GM12878 (cell line): ENCODE measurements at regions not wholly inside any gene's neighbourhood (a gene's known extent, or its start where the extent isn't known, plus 50 kb on each side); places are given as distances from the start of the nearest gene placed in this dataset.

Experiments
- ATAC-seq: fragments of 200-7000 bp; cut with Tn5 transposase; 3 replicates; pipeline ENCODE4 v1.9.1; 2020; ENCODE audit warnings: mild to moderate bottlenecking, moderate library complexity
- BruUV-seq: library from RNA; stranded (reverse); fragments of 400-500 nt; replicated peaks from 2 replicates; lab custom pipeline; 2021; lab: Mats Ljungman, UMichigan
- CTCF ChIA-PET: fragments of 300-600 bp; sonication (Branson Sonifier 250); formaldehyde crosslinking; extraction: SDS; loops from one replicate; lab custom pipeline; 2021; ENCODE audit warnings: inconsistent platforms; lab: Yijun Ruan, JAX
- POLR2A ChIA-PET: fragments of 350-600 bp; formaldehyde crosslinking; extraction: SDS; loops from one replicate; lab custom pipeline; 2021; ENCODE audit warnings: inconsistent platforms; lab: Charles Lee
- RAD21 ChIA-PET: fragments of 300-600 bp; sonication (Branson Sonifier 250); formaldehyde crosslinking; loops from one replicate; lab custom pipeline; 2023; ENCODE audit warnings: antibody characterized with exemption; ENCODE audit not compliant: unreplicated experiment; lab: Charles Lee
- SMC1A ChIA-PET: fragments of 300-600 bp; sonication (Branson Sonifier 250); formaldehyde crosslinking; loops from one replicate; lab custom pipeline; 2023; ENCODE audit not compliant: unreplicated experiment, uncharacterized antibody; lab: Charles Lee
- DNase-seq: peaks from one replicate; pipeline ENCODE4 v3.0.0-alpha.2; 2011; ENCODE audit warnings: low read depth, low spot score
- FAIRE-seq: peaks from 3 replicates; lab custom pipeline; 2011; peaks lifted over from hg19 to GRCh38; lab: Jason Lieb, UNC
- H2AFZ ChIP-seq: 2 replicates; pipeline ENCODE4 v1.6.0; 2011; ENCODE audit warnings: low read depth, low read length, control low read depth; ENCODE audit not compliant: control insufficient read depth
- H3K27ac ChIP-seq: 2 replicates; pipeline ENCODE4 v1.5.1; 2011; ENCODE audit warnings: control low read depth; ENCODE audit not compliant: control insufficient read depth, insufficient read depth
- H3K27me3 ChIP-seq, 2 experiments: replicated peaks in 1 of 2; 2 replicates each; pipeline versions ENCODE4 v1.6.0 to v1.6.1; 2011; ENCODE audit warnings: low read length in 1 of 2; ENCODE audit not compliant: control insufficient read depth in 2 of 2, insufficient read depth in 2 of 2
- H3K36me3 ChIP-seq, 2 experiments: 2 replicates each; pipeline ENCODE4 v1.5.1; 2011; ENCODE audit warnings: low read length in 1 of 2; ENCODE audit not compliant: control insufficient read depth in 2 of 2, insufficient read depth in 2 of 2
- H3K4me1 ChIP-seq: 2 replicates; pipeline ENCODE4 v1.6.1; 2011; ENCODE audit warnings: mild to moderate bottlenecking, low read length, moderate library complexity, mixed read lengths; ENCODE audit not compliant: control insufficient read depth, insufficient read depth
- H3K4me2 ChIP-seq: 2 replicates; pipeline ENCODE4 v1.6.0; 2011; ENCODE audit warnings: control low read depth; ENCODE audit not compliant: control insufficient read depth, insufficient read depth
- H3K4me3 ChIP-seq: fragments of 200-600 bp; sonication (generic); 2 replicates; pipeline ENCODE4 v1.5.1; 2016
- H3K79me2 ChIP-seq: 2 replicates; pipeline ENCODE4 v1.6.0; 2011; ENCODE audit warnings: low read length; ENCODE audit not compliant: control insufficient read depth, insufficient read depth
- H3K9ac ChIP-seq: 2 replicates; pipeline ENCODE4 v1.8.0; 2011; ENCODE audit warnings: low read length, control low read depth, mixed read lengths; ENCODE audit not compliant: control insufficient read depth, insufficient read depth
- H3K9me3 ChIP-seq: replicated peaks from 3 replicates; pipeline ENCODE4 v1.5.1; 2011; ENCODE audit warnings: mild to moderate bottlenecking, low read length; ENCODE audit not compliant: control insufficient read depth, insufficient read depth
- H4K20me1 ChIP-seq: 2 replicates; pipeline ENCODE4 v1.6.0; 2011; ENCODE audit not compliant: control insufficient read depth, insufficient read depth
- ATF7 ChIP-seq: fragments of 450-650 bp; IDR thresholded peaks from 2 replicates; pipeline ENCODE4 v1.6.1; 2016; ENCODE audit warnings: low read depth, mild to moderate bottlenecking
- CHD4 ChIP-seq: fragments of 200-600 bp; sonication (generic); IDR thresholded peaks from 2 replicates; pipeline ENCODE4 v1.6.1; 2016; ENCODE audit warnings: mild to moderate bottlenecking
- CREM ChIP-seq: IDR thresholded peaks from 2 replicates; pipeline ENCODE4 v1.6.1; 2014; ENCODE audit warnings: antibody characterized with exemption, low read depth
- EZH2 ChIP-seq: IDR thresholded peaks from 2 replicates; pipeline ENCODE4 v1.6.1; 2012; ENCODE audit warnings: low read depth, mild to moderate bottlenecking, control low read depth, inconsistent platforms, low read length, borderline replicate concordance; ENCODE audit not compliant: control insufficient read depth
- GATAD2B ChIP-seq: fragments of 450-650 bp; conservative IDR thresholded peaks from 2 replicates; pipeline ENCODE4 v1.6.1; 2017; ENCODE audit warnings: low read depth, mild to moderate bottlenecking, moderate library complexity
- HCFC1 ChIP-seq: fragments of 150-350 bp; IDR thresholded peaks from 2 replicates; pipeline ENCODE4 v1.6.1; 2014; ENCODE audit warnings: low read length
- IRF4 ChIP-seq: IDR thresholded peaks from 2 replicates; pipeline ENCODE4 v1.6.1; 2011; ENCODE audit warnings: low read depth, low read length
- MAX ChIP-seq: IDR thresholded peaks from 2 replicates; pipeline ENCODE4 v1.6.1; 2012; ENCODE audit warnings: low read depth, low read length, improper control_type of control experiment
- MYB ChIP-seq: fragments of 150-350 bp; IDR thresholded peaks from 2 replicates; pipeline ENCODE4 v1.6.1; 2014; ENCODE audit warnings: mild to moderate bottlenecking, low read depth, low read length, borderline replicate concordance
- NBN ChIP-seq: fragments of 450-650 bp; IDR thresholded peaks from 2 replicates; pipeline ENCODE4 v1.6.1; 2016
- NKRF ChIP-seq: fragments of 450-650 bp; conservative IDR thresholded peaks from 2 replicates; pipeline ENCODE4 v1.6.1; 2017; ENCODE audit warnings: mild to moderate bottlenecking, moderate library complexity
- RBBP5 ChIP-seq: fragments of 200-600 bp; sonication (generic); conservative IDR thresholded peaks from 2 replicates; pipeline ENCODE4 v1.6.1; 2016
- SREBF2 ChIP-seq: IDR thresholded peaks from 2 replicates; pipeline ENCODE4 v1.6.1; 2012; ENCODE audit warnings: mild to moderate bottlenecking, low read length
- SUZ12 ChIP-seq: fragments of 200-600 bp; sonication (generic); IDR thresholded peaks from one replicate; pipeline ENCODE4 v1.6.1; 2018; ENCODE audit warnings: antibody characterized with exemption, mild to moderate bottlenecking; ENCODE audit not compliant: unreplicated experiment
- TBL1XR1 ChIP-seq: IDR thresholded peaks from 2 replicates; pipeline ENCODE4 v1.6.1; 2012; ENCODE audit warnings: low read depth, low read length, improper control_type of control experiment
- USF2 ChIP-seq: IDR thresholded peaks from 2 replicates; pipeline ENCODE4 v1.6.1; 2011; ENCODE audit warnings: low read depth, low read length, improper control_type of control experiment, borderline replicate concordance
- ZBTB33 ChIP-seq: fragments of 450-650 bp; IDR thresholded peaks from 2 replicates; pipeline ENCODE4 v1.6.1; 2017; ENCODE audit warnings: mild to moderate bottlenecking
- ZNF24 ChIP-seq: fragments of 450-650 bp; IDR thresholded peaks from 2 replicates; pipeline ENCODE4 v1.6.1; 2017; ENCODE audit warnings: antibody characterized with exemption, mild to moderate bottlenecking
- in situ Hi-C: fragments of 300-500 bp; cut with MboI; formaldehyde crosslinking; loops from 9 replicates; pipeline ENCODE4 v1.14.3; 2018; ENCODE audit warnings: mixed read lengths
- intact Hi-C: fragments of 100-400 bp; cut with micrococcal nuclease; formaldehyde crosslinking; loops from one replicate; pipeline ENCODE4 v1.14.2; 2022; ENCODE audit not compliant: unreplicated experiment

GRCh38 chr6:169942173-169942572, 190.8 kb downstream of the ERMARD start:
- Histone ChIP-seq H3K27me3 (no peaks in the 10 kb centered on the region), H3K4me3 (no peak overlapping the region), H3K9ac (no peak overlapping the region), H3K79me2 (no peaks in the 10 kb centered on the region), H3K27ac (no peak overlapping the region), H3K9me3 (no peaks in the 10 kb centered on the region; the same call in 1 of the 3 replicates), H4K20me1 (no peaks in the 10 kb centered on the region), H3K4me1 (no peaks in the 10 kb centered on the region), H2AFZ (no peak overlapping the region), H3K4me2 (no peak overlapping the region), H3K36me3 (no peaks in the 10 kb centered on the region)
- intact Hi-C loops: no loop called here
- no peak for DNase-seq
- FAIRE-seq: no peak
- ChIA-PET RAD21 (no interaction called here), SMC1A (no interaction called here), CTCF (interaction anchor here (0.9 kb wide), 1 partner anchor 110 kb away, joined by 3 read pairs; no protein-coding TSS in a partner anchor), POLR2A (no interaction called here)
- TF ChIP-seq TBL1XR1 (no peak), ZBTB33 (no peak), ZNF24 (no peak), NBN (no peak), USF2 (no peak), CHD4 (no peak), GATAD2B (no peak), HCFC1 (no peak), EZH2 (no peak), MAX (no peak), SUZ12 (no peak), NKRF (no peak), RBBP5 (no peak), CREM (no peak), MYB (no peak), SREBF2 (no peak), IRF4 (no peak), ATF7 (no peak)
- no peak for ATAC-seq
- BruUV-seq: no TSS peak
- in situ Hi-C loops: no loop called here
